ENCODE measurements at regions not wholly inside any gene's neighbourhood (a gene's known extent, or its start where the extent isn't known, plus 50 kb on each side); places are given as distances from the start of the nearest gene placed in this dataset.

DNA sequence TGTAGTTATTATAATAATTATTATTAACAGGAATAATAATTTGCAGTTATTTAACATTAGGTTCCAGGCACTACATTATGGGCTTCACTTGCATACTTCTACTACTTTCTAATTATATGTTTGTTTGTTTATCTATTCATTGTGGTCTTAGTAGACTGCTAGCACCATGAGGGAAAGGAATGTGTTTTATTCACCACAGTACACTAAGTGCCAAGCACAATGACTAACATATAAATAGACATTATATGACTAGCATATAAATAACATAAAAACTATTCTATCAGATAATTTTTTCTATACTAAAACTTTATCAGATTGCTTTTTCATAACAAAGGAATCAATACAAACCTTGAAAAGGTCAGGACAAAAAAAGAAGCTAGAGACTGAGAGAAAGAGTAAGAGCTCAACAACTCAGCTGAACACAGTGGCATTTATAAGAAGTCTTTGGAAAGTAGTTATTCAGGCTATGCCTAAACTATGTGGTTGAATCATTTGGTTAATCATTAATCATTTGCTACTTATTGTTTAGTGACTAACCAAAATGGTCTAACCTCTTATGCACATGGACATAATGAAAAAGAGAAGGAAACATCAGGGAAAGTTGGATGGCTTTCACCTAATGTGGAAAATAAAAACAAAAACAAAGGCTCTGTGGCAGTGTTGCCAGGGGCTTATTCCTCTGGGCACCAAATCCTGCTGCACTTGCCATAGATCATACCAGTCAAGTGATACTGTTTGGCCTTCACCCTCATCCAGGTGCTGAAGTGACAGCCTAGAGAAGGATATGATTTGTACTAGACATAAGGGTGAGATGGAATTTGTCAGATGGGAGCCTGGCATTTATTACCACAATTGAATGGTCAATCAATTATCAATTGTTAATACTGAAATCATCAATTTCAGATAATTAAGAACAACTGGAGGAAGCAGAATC lies 174.9 kb downstream of the ETAA1 start (continued):
- TF ChIP-seq IRF3 (IDR thresholded peaks at IDR 0.05): no peak

GRCh38 chr2:67572721-67573435 lies 175.7 kb downstream of the ETAA1 start:
- BruUV-seq (replicated peaks): no TSS peak
- TF ChIP-seq NKRF (conservative IDR thresholded peaks at IDR 0.05) (no peak), RAD21 (IDR thresholded peaks at IDR 0.05; ENCODE audit: insufficient read depth, low read depth, low read length) (no peak), MTA3 (IDR thresholded peaks at IDR 0.05; ENCODE audit: borderline replicate concordance, low read length) (no peak), ZNF622 (IDR thresholded peaks at IDR 0.05) (no peak), MEF2B (IDR thresholded peaks at IDR 0.05; ENCODE audit: partially characterized antibody, poor library complexity, severe bottlenecking) (no peak), RCOR1 (conservative IDR thresholded peaks at IDR 0.05; ENCODE audit: low read depth, low read length) (no peak), RAD51 (IDR thresholded peaks at IDR 0.05) (no peak), ESRRA (IDR thresholded peaks at IDR 0.05; ENCODE audit: low read length) (no peak), CHD1 (IDR thresholded peaks at IDR 0.05; ENCODE audit: low read depth, low read length) (no peak), CBX3 (IDR thresholded peaks at IDR 0.05; ENCODE audit: borderline replicate concordance, low read depth) (no peak)
- DNase-seq (ENCODE audit: low read depth, low spot score): no peak
- SMC1A ChIA-PET (ENCODE audit: uncharacterized antibody, unreplicated experiment): no interaction called here
- FAIRE-seq: no peak
- no peak overlapping the region for H3K27ac ChIP-seq (ENCODE audit: control insufficient read depth, insufficient read depth)
- no peaks in the 10 kb centered on the region for H4K20me1 ChIP-seq (ENCODE audit: control insufficient read depth, insufficient read depth)
- H3K9ac ChIP-seq (ENCODE audit: control insufficient read depth, insufficient read depth, low read length): no peak overlapping the region
- no peak overlapping the region for H3K4me2 ChIP-seq (ENCODE audit: control insufficient read depth, insufficient read depth)
- POLR2A ChIA-PET: no interaction called here
- H3K4me1 ChIP-seq (ENCODE audit: control insufficient read depth, insufficient read depth, low read length): no peaks in the 10 kb centered on the region
- no peaks in the 10 kb centered on the region for H3K9me3 ChIP-seq (replicated peaks; ENCODE audit: control insufficient read depth, insufficient read depth, low read length)
- H2AFZ ChIP-seq (ENCODE audit: control insufficient read depth, low read depth, low read length): no peak overlapping the region
- ATAC-seq: no peak
- intact Hi-C loops (cut with micrococcal nuclease; ENCODE audit: unreplicated experiment): no loop called here
- no peaks in the 10 kb centered on the region for H3K27me3 ChIP-seq (replicated peaks in 1 of 2; ENCODE audit: control insufficient read depth in 2 of 2, insufficient read depth in 2 of 2, low read length in 1 of 2)
- in situ Hi-C loops (cut with MboI): no loop called here
- no peak overlapping the region for H3K4me3 ChIP-seq
- 0% methylated on average over 3 of the region's 3 CpGs for WGBS (ENCODE audit: insufficient coverage, insufficient replicate concordance, low lambda C conversion rate, missing lambda C conversion rate)
- CTCF ChIA-PET: no interaction called here
- no peaks in the 10 kb centered on the region for H3K79me2 ChIP-seq (ENCODE audit: control insufficient read depth, insufficient read depth, low read length)
- RAD21 ChIA-PET (ENCODE audit: unreplicated experiment): no interaction called here
- H3K36me3 ChIP-seq (ENCODE audit: control insufficient read depth in 2 of 2, insufficient read depth in 2 of 2, low read length in 1 of 2): no peaks in the 10 kb centered on the region

All from GM12878 (cell line).